H1 (cell line): ENCODE measurements at regions not wholly inside any gene's neighbourhood (a gene's known extent, or its start where the extent isn't known, plus 50 kb on each side); places are given as distances from the start of the nearest gene placed in this dataset.

Experiments
- CTCF ChIA-PET: fragments of 300-600 bp; sonication (Branson Sonifier 250); formaldehyde crosslinking; loops from one replicate; lab custom pipeline; 2021; ENCODE audit not compliant: partially characterized antibody; lab: Charles Lee
- POLR2A ChIA-PET: fragments of 300-600 bp; sonication (Branson Sonifier 250); formaldehyde crosslinking; loops from one replicate; lab custom pipeline; 2021; ENCODE audit warnings: inconsistent platforms; ENCODE audit not compliant: partially characterized antibody; lab: Charles Lee
- DNase-seq, 2 experiments: peaks; one replicate each; pipeline versions ENCODE4 v3.0.0 to v3.0.0-alpha.2; 2010 to 2022; ENCODE audit warnings: low spot score in 2 of 2, low read depth in 1 of 2, mixed read lengths in 1 of 2
- FAIRE-seq: peaks from 2 replicates; lab custom pipeline; 2011; peaks lifted over from hg19 to GRCh38; lab: Jason Lieb, UNC
- H2AFZ ChIP-seq: 2 replicates; pipeline ENCODE4 v1.8.1; 2012; ENCODE audit warnings: low read length, inconsistent platforms
- H2AK5ac ChIP-seq: 2 replicates; pipeline ENCODE4 v1.6.1; 2013; ENCODE audit warnings: low read depth, low read length
- H2BK120ac ChIP-seq: replicated peaks from 2 replicates; pipeline ENCODE3; 2013; ENCODE audit warnings: low read depth, low read length, inconsistent platforms
- H2BK12ac ChIP-seq: 2 replicates; pipeline ENCODE4 v1.6.1; 2013; ENCODE audit warnings: low read depth, low read length
- H2BK15ac ChIP-seq: 2 replicates; pipeline ENCODE4 v1.6.1; 2013; ENCODE audit warnings: low read length
- H2BK20ac ChIP-seq: 2 replicates; pipeline ENCODE4 v1.6.1; 2013; ENCODE audit warnings: low read length
- H2BK5ac ChIP-seq: 2 replicates; pipeline ENCODE4 v1.6.1; 2013; ENCODE audit warnings: low read depth, low read length
- H3K14ac ChIP-seq: 2 replicates; pipeline ENCODE4 v1.6.1; 2013; ENCODE audit warnings: inconsistent platforms; ENCODE audit not compliant: insufficient read length
- H3K18ac ChIP-seq: 2 replicates; pipeline ENCODE4 v1.6.1; 2013; ENCODE audit warnings: low read length; ENCODE audit errors: extremely low read depth
- H3K23ac ChIP-seq: 2 replicates; pipeline ENCODE4 v1.6.1; 2013; ENCODE audit warnings: inconsistent platforms; ENCODE audit not compliant: insufficient read length
- H3K23me2 ChIP-seq: 2 replicates; pipeline ENCODE4 v1.6.1; 2013; ENCODE audit warnings: low read depth, low read length
- H3K27ac ChIP-seq: 2 replicates; pipeline ENCODE4 v1.6.1; 2011; ENCODE audit warnings: low read depth, low read length, inconsistent platforms
- H3K27me3 ChIP-seq, 4 experiments: replicated peaks in 1 of 4; 1 replicate in 1 of 4; 2 replicates in 3 of 4; pipeline versions ENCODE4 v1.6.1 to v1.8.1; 2011 to 2013; ENCODE audit warnings: low read length in 3 of 4, mild to moderate bottlenecking in 3 of 4, inconsistent platforms in 2 of 4, mixed read lengths in 2 of 4, moderate library complexity in 1 of 4; ENCODE audit not compliant: control insufficient read depth in 3 of 4, insufficient read depth in 3 of 4; ENCODE audit errors: extremely low read depth in 1 of 4
- H3K36me3 ChIP-seq, 4 experiments: 2 replicates each; pipeline versions ENCODE4 v1.6.1 to v1.8.1; 2011 to 2013; ENCODE audit warnings: mild to moderate bottlenecking in 4 of 4, low read length in 3 of 4, moderate library complexity in 2 of 4, control low read depth in 1 of 4, inconsistent platforms in 1 of 4; ENCODE audit not compliant: insufficient read depth in 4 of 4, control insufficient read depth in 2 of 4
- H3K4ac ChIP-seq: replicated peaks from 2 replicates; pipeline ENCODE3; 2013; ENCODE audit warnings: low read length, low read depth, mixed read lengths, inconsistent platforms; ENCODE audit not compliant: insufficient read length
- H3K4me1 ChIP-seq, 4 experiments: replicated peaks in 1 of 4; 1 replicate in 1 of 4; 2 replicates in 3 of 4; pipeline versions ENCODE4 v1.6.1 to v1.8.1; 2011 to 2013; ENCODE audit warnings: low read length in 3 of 4, inconsistent platforms in 2 of 4, mixed read lengths in 1 of 4; ENCODE audit not compliant: insufficient read depth in 4 of 4, control insufficient read depth in 3 of 4
- H3K4me2 ChIP-seq, 2 experiments: 2 replicates each; pipeline versions ENCODE4 v1.6.1 to v1.8.1; 2011 to 2013; ENCODE audit warnings: low read depth in 2 of 2, low read length in 2 of 2, control low read depth in 1 of 2, inconsistent platforms in 1 of 2, mild to moderate bottlenecking in 1 of 2; ENCODE audit not compliant: insufficient read depth in 1 of 2
- H3K4me3 ChIP-seq, 4 experiments: fragments of 200-600, 300-600 bp in 1 of 4; sonication (generic), shearing (Covaris generic), sonication (Bioruptor Twin) in 1 of 4; 2 replicates each; pipeline versions ENCODE4 v1.5.1 to v1.8.1; 2011 to 2016; ENCODE audit warnings: low read length in 4 of 4, low read depth in 3 of 4, control low read depth in 2 of 4, inconsistent platforms in 2 of 4, mild to moderate bottlenecking in 2 of 4, mixed read lengths in 1 of 4, moderate library complexity in 1 of 4; ENCODE audit not compliant: insufficient read depth in 2 of 4; ENCODE audit errors: extremely low read depth in 1 of 4
- H3K56ac ChIP-seq: replicated peaks from 2 replicates; pipeline ENCODE3; 2013; ENCODE audit warnings: low read depth, mild to moderate bottlenecking, mixed read lengths, low read length, inconsistent platforms; ENCODE audit not compliant: insufficient read length
- H3K79me1 ChIP-seq: 2 replicates; pipeline ENCODE4 v1.6.1; 2013; ENCODE audit warnings: low read depth, low read length, control low read depth
- H3K79me2 ChIP-seq, 2 experiments: 2 replicates each; pipeline versions ENCODE4 v1.6.1 to v1.8.1; 2012 to 2013; ENCODE audit warnings: low read length in 2 of 2, mild to moderate bottlenecking in 2 of 2, inconsistent platforms in 1 of 2; ENCODE audit not compliant: insufficient read depth in 2 of 2, control insufficient read depth in 1 of 2
- H3K9ac ChIP-seq, 4 experiments: replicated peaks in 1 of 4; 1 replicate in 1 of 4; 2 replicates in 3 of 4; pipeline versions ENCODE4 v1.6.1 to v1.8.1; 2011 to 2013; ENCODE audit warnings: low read depth in 3 of 4, low read length in 3 of 4, control low read depth in 2 of 4, mild to moderate bottlenecking in 2 of 4, moderate library complexity in 2 of 4, inconsistent platforms in 1 of 4; ENCODE audit errors: extremely low read depth in 1 of 4
- H3K9me3 ChIP-seq, 2 experiments: 2 replicates each; pipeline versions ENCODE4 v1.6.1 to v1.8.1; 2012 to 2013; ENCODE audit warnings: mild to moderate bottlenecking in 2 of 2, moderate library complexity in 2 of 2, control low read depth in 1 of 2, inconsistent platforms in 1 of 2, low read depth in 1 of 2, low read length in 1 of 2, mixed read lengths in 1 of 2; ENCODE audit not compliant: insufficient read depth in 2 of 2
- H4K20me1 ChIP-seq, 2 experiments: replicated peaks in 1 of 2; 2 replicates each; pipeline versions ENCODE3 to v1.8.1; 2011 to 2013; ENCODE audit warnings: inconsistent platforms in 2 of 2, low read length in 2 of 2, mild to moderate bottlenecking in 1 of 2; ENCODE audit not compliant: insufficient read depth in 2 of 2, control insufficient read depth in 1 of 2
- H4K5ac ChIP-seq: 2 replicates; pipeline ENCODE4 v1.6.1; 2013; ENCODE audit warnings: low read length, low read depth, mixed read lengths, inconsistent platforms; ENCODE audit not compliant: insufficient read length
- H4K8ac ChIP-seq: 2 replicates; pipeline ENCODE4 v1.8.0; 2013; ENCODE audit warnings: mild to moderate bottlenecking, moderate library complexity, low read length, inconsistent platforms; ENCODE audit not compliant: insufficient read depth; ENCODE audit errors: extremely low read depth
- H4K91ac ChIP-seq: replicated peaks from 2 replicates; pipeline ENCODE3; 2013; ENCODE audit warnings: low read length, mixed read lengths, inconsistent platforms; ENCODE audit not compliant: insufficient read length
- CTCF ChIP-seq, 3 experiments: IDR thresholded peaks; 1 replicate in 2 of 3; 2 replicates in 1 of 3; pipeline versions ENCODE4 v1.5.1 to v1.6.1; 2011; ENCODE audit warnings: low read length in 3 of 3, mild to moderate bottlenecking in 3 of 3, inconsistent platforms in 2 of 3, low read depth in 1 of 3, moderate library complexity in 1 of 3; ENCODE audit not compliant: insufficient read depth in 1 of 3; ENCODE audit errors: control extremely low read depth in 1 of 3
- PHF8 ChIP-seq: fragments of 200-600 bp; sonication (generic); conservative IDR thresholded peaks from 2 replicates; pipeline ENCODE4 v1.7.1; 2012; ENCODE audit warnings: low read depth, mild to moderate bottlenecking, inconsistent platforms, low read length, moderate library complexity
- RAD21 ChIP-seq, 2 experiments: IDR thresholded peaks in 1 of 2; conservative IDR thresholded peaks in 1 of 2; 2 replicates each; pipeline ENCODE4 v1.6.1; 2011; ENCODE audit warnings: low read depth in 2 of 2, low read length in 2 of 2, improper control_type of control experiment in 1 of 2, inconsistent platforms in 1 of 2, mild to moderate bottlenecking in 1 of 2, moderate library complexity in 1 of 2
- SIRT6 ChIP-seq: IDR thresholded peaks from one replicate; pipeline ENCODE4 v1.7.1; 2012; ENCODE audit warnings: low read length, inconsistent platforms
- WGBS, 2 experiments: shearing (Covaris generic) in 1 of 2; methylation state at CpG; one replicate each; pipeline versions ENCODE4 v1.1.6 to v1.1.7; 2013 to 2015; ENCODE audit warnings: low lambda C conversion rate in 2 of 2, mixed read lengths in 2 of 2, inconsistent platforms in 1 of 2, low coverage in 1 of 2, missing lambda C conversion rate in 1 of 2; ENCODE audit not compliant: insufficient replicate concordance in 2 of 2, insufficient coverage in 1 of 2, insufficient read length in 1 of 2; ENCODE audit errors: extremely low coverage in 1 of 2, missing lambda C conversion rate in 1 of 2; 5-methylcytosine and 5-hydroxymethylcytosine counted together

GRCh38 chr6:50653253-50653652 lies 60.1 kb upstream of the TFAP2D start:
- Histone ChIP-seq H3K79me1 (no peaks in the 10 kb centered on the region), H2BK120ac (no peak overlapping the region), H3K4me1 (no peaks in the 10 kb centered on the region), H2AK5ac (no peak overlapping the region), H4K5ac (no peak overlapping the region), H3K14ac (no peak overlapping the region), H3K9me3 (peaks cover 13 to 16% of the 10 kb centered on the region in 2 experiments), H2BK20ac (no peak overlapping the region), H3K56ac (no peak overlapping the region), H3K23me2 (no peaks in the 10 kb centered on the region), H3K27me3 (no peaks in the 10 kb centered on the region), H2BK12ac (no peak overlapping the region), H3K36me3 (no peaks in the 10 kb centered on the region), H4K91ac (no peak overlapping the region), H2BK5ac (no peak overlapping the region), H3K79me2 (no peaks in the 10 kb centered on the region), H2AFZ (no peak overlapping the region), H3K4me2 (no peak overlapping the region), H3K18ac (no peak overlapping the region), H3K4ac (no peak overlapping the region), H4K20me1 (no peaks in the 10 kb centered on the region), H3K4me3 (no peak overlapping the region), H2BK15ac (no peak overlapping the region), H4K8ac (no peak overlapping the region; the same call in 1 of the 2 replicates), H3K9ac (no peak overlapping the region), H3K23ac (no peak overlapping the region), H3K27ac (no peak overlapping the region)
- FAIRE-seq (no peak), DNase-seq (no peak)
- TF ChIP-seq PHF8: no peak
- peak in 2 of 3 experiments; percentile 11 to 40; a peak in 1 of 4 replicates for TF ChIP-seq CTCF (IDR thresholded peaks at IDR 0.05; ENCODE audit: control extremely low read depth in 1 of 3, insufficient read depth in 1 of 3, low read depth in 1 of 3, low read length in 3 of 3)
- TF ChIP-seq SIRT6: no peak
- TF ChIP-seq RAD21 (IDR thresholded peaks at IDR 0.05 in 1 of 2, conservative IDR thresholded peaks at IDR 0.05 in 1 of 2; ENCODE audit: low read depth in 2 of 2, low read length in 2 of 2): peak in 1 of 2 experiments; percentile 8; a peak in 2 of 4 replicates
- 72% methylated on average over 3 of the region's 3 CpGs; no CpG with 5 or more reads in 1 of the 2 experiments for WGBS, 2 experiments
- ChIA-PET POLR2A (no interaction called here), CTCF (interaction anchor here (1.0 to 1.3 kb wide), 4 partner anchors 99 to 744 kb away, joined by 3 read pairs; no protein-coding TSS in a partner anchor)
